HG03442 (cell line): ENCODE measurements at regions not wholly inside any gene's neighbourhood (a gene's known extent, or its start where the extent isn't known, plus 50 kb on each side); places are given as distances from the start of the nearest gene placed in this dataset.
"Not testable (repeated sequence)": the region's sequence is repeated elsewhere in the genome, so short reads cannot be mapped to it uniquely, and the experiment has no call there.

Source experiments
- ATAC-seq: cut with Tn5 transposase; IDR thresholded peaks from one replicate; pipeline ENCODE4 v1.9.1; 2021; ENCODE audit warnings: mild to moderate bottlenecking, moderate library complexity; ENCODE audit not compliant: unreplicated experiment

GRCh38 chr2:138215958-138216357 lies 251.7 kb downstream of the HNMT start:
- no peak for ATAC-seq

GRCh38 chr2:138217975-138218374 lies 253.7 kb downstream of the HNMT start:
- no peak for ATAC-seq

- no peak for ATAC-seq
Observed at GRCh38 chr2:138218397-138218796, 254.1 kb downstream of the HNMT start.

- ATAC-seq = no peak
Observed at GRCh38 chr2:138219961-138220360, 255.7 kb downstream of the HNMT start.

- ATAC-seq = no peak
Observed at GRCh38 chr2:138221358-138221757, 257.1 kb downstream of the HNMT start.

GRCh38 chr2:138223319-138223718 lies 259.0 kb downstream of the HNMT start:
- ATAC-seq = no peak

- no peak for ATAC-seq
Observed at GRCh38 chr2:138227195-138227594, 262.9 kb downstream of the HNMT start.

- ATAC-seq = no peak
Observed at GRCh38 chr2:138228101-138228500, 263.8 kb downstream of the HNMT start.

- no peak for ATAC-seq
Observed at GRCh38 chr2:138234265-138234664, 267.3 kb upstream of the SPOPL start.

- ATAC-seq = no peak
Observed at GRCh38 chr2:138235041-138235440, 266.5 kb upstream of the SPOPL start.

- ATAC-seq = no peak
Observed at GRCh38 chr2:138236142-138236541, 265.4 kb upstream of the SPOPL start.

GRCh38 chr2:138237667-138238384 lies 263.7 kb upstream of the SPOPL start:
- ATAC-seq = no peak

GRCh38 chr2:138238908-138239307 lies 262.7 kb upstream of the SPOPL start:
- peak; percentile 47 for ATAC-seq

- ATAC-seq = no peak
Observed at GRCh38 chr2:138239902-138240491, 261.6 kb upstream of the SPOPL start.

- no peak for ATAC-seq
Observed at GRCh38 chr2:138243372-138243771, 258.2 kb upstream of the SPOPL start.

GRCh38 chr2:138244501-138244925 lies 257.1 kb upstream of the SPOPL start:
- ATAC-seq = no peak

- ATAC-seq = no peak
Observed at GRCh38 chr2:138245310-138245709, 256.3 kb upstream of the SPOPL start.

GRCh38 chr2:138247302-138247701 lies 254.3 kb upstream of the SPOPL start:
- ATAC-seq = no peak

GRCh38 chr2:138249207-138249606 lies 252.4 kb upstream of the SPOPL start:
- no peak for ATAC-seq

- ATAC-seq = not testable (repeated sequence)
Observed at GRCh38 chr2:138250843-138251320, 250.7 kb upstream of the SPOPL start.

- ATAC-seq = no peak
Observed at GRCh38 chr2:138252587-138252986, 249.0 kb upstream of the SPOPL start.

- ATAC-seq = no peak
Observed at GRCh38 chr2:138255670-138256069, 245.9 kb upstream of the SPOPL start.
